IMR-90 (cell line): ENCODE measurements at regions not wholly inside any gene's neighbourhood (a gene's known extent, or its start where the extent isn't known, plus 50 kb on each side); places are given as distances from the start of the nearest gene placed in this dataset.

Experiments used
- CTCF ChIP-seq: conservative IDR thresholded peaks from 2 replicates; pipeline ENCODE4 v1.5.1; 2012; ENCODE audit warnings: mild to moderate bottlenecking, low read depth, low read length, improper control_type of control experiment
- MAFK ChIP-seq: IDR thresholded peaks from 2 replicates; pipeline ENCODE4 v1.6.1; 2012; ENCODE audit warnings: low read depth, low read length, improper control_type of control experiment
- POLR2A ChIP-seq: IDR thresholded peaks from 2 replicates; pipeline ENCODE4 v1.6.1; 2012; ENCODE audit warnings: mild to moderate bottlenecking, low read depth, low read length
- USF2 ChIP-seq: fragments of 150-350 bp; IDR thresholded peaks from 2 replicates; pipeline ENCODE4 v1.6.1; 2017; ENCODE audit warnings: mild to moderate bottlenecking, antibody characterized with exemption, low read length, low read depth

- TF ChIP-seq CTCF: no peak
- no peak for TF ChIP-seq POLR2A
- no peak for TF ChIP-seq USF2
- no peak for TF ChIP-seq MAFK
Observed at GRCh38 chr2:58906081-58906645, 665.0 kb upstream of the FANCL start.
